OCI-LY7 (cell line): ENCODE measurements at regions not wholly inside any gene's neighbourhood (a gene's known extent, or its start where the extent isn't known, plus 50 kb on each side); places are given as distances from the start of the nearest gene placed in this dataset.

ENCODE experiments used
- BruUV-seq: library from RNA; stranded (reverse); fragments of 400-500 nt; replicated peaks from 2 replicates; lab custom pipeline; 2021; lab: Mats Ljungman, UMichigan
- CTCF ChIA-PET: fragments of 300-600 bp; sonication (Branson Sonifier 250); formaldehyde crosslinking; loops from one replicate; lab custom pipeline; 2022; ENCODE audit warnings: antibody characterized with exemption; ENCODE audit not compliant: unreplicated experiment; lab: Charles Lee
- POLR2A ChIA-PET: fragments of 300-600 bp; sonication (Branson Sonifier 250); formaldehyde crosslinking; loops from one replicate; lab custom pipeline; 2022; ENCODE audit warnings: antibody characterized with exemption; lab: Charles Lee
- DNase-seq: peaks from one replicate; pipeline ENCODE4 v3.0.0-alpha.2; 2015; ENCODE audit warnings: low spot score
- H2AFZ ChIP-seq: fragments of 200-600 bp; sonication (generic), shearing (Covaris generic); 2 replicates; pipeline ENCODE4 v1.6.1; 2014; ENCODE audit warnings: mild to moderate bottlenecking, antibody characterized with exemption, low read length, moderate library complexity
- H3K27ac ChIP-seq: fragments of 200-600 bp; sonication (generic); 2 replicates; pipeline ENCODE4 v1.5.1; 2014; ENCODE audit warnings: mixed run types, low read depth, mild to moderate bottlenecking, moderate library complexity, low read length, inconsistent platforms; ENCODE audit not compliant: poor library complexity, severe bottlenecking
- H3K36me3 ChIP-seq: fragments of 200-600 bp; sonication (generic); 2 replicates; pipeline ENCODE4 v1.6.1; 2014; ENCODE audit warnings: mild to moderate bottlenecking, antibody characterized with exemption, low read length, moderate library complexity, mixed read lengths; ENCODE audit not compliant: insufficient read depth
- H3K4me1 ChIP-seq: fragments of 200-600 bp; sonication (generic); 2 replicates; pipeline ENCODE4 v1.5.1; 2014; ENCODE audit warnings: mild to moderate bottlenecking, low read length; ENCODE audit not compliant: insufficient read depth, poor library complexity, severe bottlenecking
- H3K4me2 ChIP-seq: fragments of 200-600 bp; sonication (generic); 2 replicates; pipeline ENCODE4 v1.6.1; 2014; ENCODE audit warnings: mild to moderate bottlenecking, low read length
- H3K4me3 ChIP-seq: fragments of 200-600 bp; sonication (generic); 2 replicates; pipeline ENCODE4 v1.5.1; 2014; ENCODE audit warnings: mild to moderate bottlenecking, low read depth, low read length; ENCODE audit not compliant: poor library complexity, severe bottlenecking
- H3K79me2 ChIP-seq: fragments of 200-600 bp; sonication (generic); 2 replicates; pipeline ENCODE4 v1.6.1; 2016; ENCODE audit warnings: low read depth, mild to moderate bottlenecking, low read length, moderate library complexity, mixed read lengths; ENCODE audit not compliant: insufficient read depth
- H3K9me2 ChIP-seq: fragments of 200-600 bp; sonication (generic); 2 replicates; pipeline ENCODE4 v1.6.1; 2016; ENCODE audit warnings: mild to moderate bottlenecking, low read length, mixed read lengths; ENCODE audit not compliant: insufficient read depth
- H3K9me3 ChIP-seq: fragments of 200-600 bp; sonication (generic); 2 replicates; pipeline ENCODE4 v1.6.1; 2014; ENCODE audit warnings: mild to moderate bottlenecking, mixed run types, low read length, mixed read lengths
- H4K20me1 ChIP-seq: fragments of 200-600 bp; sonication (generic); 2 replicates; pipeline ENCODE4 v1.6.1; 2014; ENCODE audit warnings: mild to moderate bottlenecking, antibody characterized with exemption, low read length, moderate library complexity, mixed read lengths; ENCODE audit not compliant: insufficient read depth
- EZH2phosphoT487 ChIP-seq: fragments of 200-600 bp; sonication (generic); IDR thresholded peaks from 2 replicates; pipeline ENCODE4 v1.6.1; 2018; ENCODE audit warnings: low read depth, borderline replicate concordance, mild to moderate bottlenecking, mixed run types, antibody characterized with exemption, low read length, moderate library complexity, mixed read lengths
- intact Hi-C: fragments of 100-400 bp; cut with micrococcal nuclease; formaldehyde crosslinking; loops from one replicate; pipeline ENCODE4 v1.10.0; 2022; ENCODE audit not compliant: unreplicated experiment
- TF ChIP-seq, protein P1 (sequence below): fragments of 200-600 bp; sonication (generic); conservative IDR thresholded peaks from 2 replicates; pipeline ENCODE4 v1.5.1; 2014; ENCODE audit warnings: mild to moderate bottlenecking, antibody characterized with exemption, low read length, moderate library complexity, mixed read lengths

DNA sequence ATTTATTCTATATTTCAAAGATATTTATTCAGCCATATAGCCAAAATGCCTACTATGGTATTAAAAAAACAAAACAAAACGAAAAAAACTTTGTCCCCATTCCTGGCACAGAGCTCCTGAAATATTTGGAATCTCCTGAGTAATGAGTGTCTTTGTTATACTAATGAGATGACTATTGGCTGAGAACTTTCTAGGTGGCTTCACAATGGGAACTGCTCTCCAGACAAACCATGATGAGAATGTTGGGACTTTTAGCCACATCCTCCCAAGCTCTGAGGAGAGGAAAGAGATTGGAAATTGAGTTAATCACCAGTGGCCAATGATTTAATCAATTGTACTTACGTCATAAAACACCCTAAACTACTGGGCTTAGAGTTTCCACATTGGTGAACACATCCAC lies 631.8 kb upstream of the SETBP1 start:
- DNase-seq = no peak
- H3K36me3 ChIP-seq = no peaks in the 10 kb centered on the region
- no peaks in the 10 kb centered on the region for H3K9me3 ChIP-seq
- H3K9me2 ChIP-seq = no peaks in the 10 kb centered on the region
- H4K20me1 ChIP-seq = no peaks in the 10 kb centered on the region
- no peaks in the 10 kb centered on the region for H3K4me1 ChIP-seq
- ChIA-PET POLR2A (no interaction called here), CTCF (no interaction called here)
- TF ChIP-seq, protein P1, sequence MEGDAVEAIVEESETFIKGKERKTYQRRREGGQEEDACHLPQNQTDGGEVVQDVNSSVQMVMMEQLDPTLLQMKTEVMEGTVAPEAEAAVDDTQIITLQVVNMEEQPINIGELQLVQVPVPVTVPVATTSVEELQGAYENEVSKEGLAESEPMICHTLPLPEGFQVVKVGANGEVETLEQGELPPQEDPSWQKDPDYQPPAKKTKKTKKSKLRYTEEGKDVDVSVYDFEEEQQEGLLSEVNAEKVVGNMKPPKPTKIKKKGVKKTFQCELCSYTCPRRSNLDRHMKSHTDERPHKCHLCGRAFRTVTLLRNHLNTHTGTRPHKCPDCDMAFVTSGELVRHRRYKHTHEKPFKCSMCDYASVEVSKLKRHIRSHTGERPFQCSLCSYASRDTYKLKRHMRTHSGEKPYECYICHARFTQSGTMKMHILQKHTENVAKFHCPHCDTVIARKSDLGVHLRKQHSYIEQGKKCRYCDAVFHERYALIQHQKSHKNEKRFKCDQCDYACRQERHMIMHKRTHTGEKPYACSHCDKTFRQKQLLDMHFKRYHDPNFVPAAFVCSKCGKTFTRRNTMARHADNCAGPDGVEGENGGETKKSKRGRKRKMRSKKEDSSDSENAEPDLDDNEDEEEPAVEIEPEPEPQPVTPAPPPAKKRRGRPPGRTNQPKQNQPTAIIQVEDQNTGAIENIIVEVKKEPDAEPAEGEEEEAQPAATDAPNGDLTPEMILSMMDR = no peak
- TF ChIP-seq EZH2phosphoT487 = no peak
- H2AFZ ChIP-seq = no peak overlapping the region
- intact Hi-C loops = no loop called here
- H3K79me2 ChIP-seq = no peaks in the 10 kb centered on the region
- H3K4me2 ChIP-seq = no peak overlapping the region
- BruUV-seq = no TSS peak
- H3K4me3 ChIP-seq = no peak overlapping the region
- no peak overlapping the region for H3K27ac ChIP-seq

DNA sequence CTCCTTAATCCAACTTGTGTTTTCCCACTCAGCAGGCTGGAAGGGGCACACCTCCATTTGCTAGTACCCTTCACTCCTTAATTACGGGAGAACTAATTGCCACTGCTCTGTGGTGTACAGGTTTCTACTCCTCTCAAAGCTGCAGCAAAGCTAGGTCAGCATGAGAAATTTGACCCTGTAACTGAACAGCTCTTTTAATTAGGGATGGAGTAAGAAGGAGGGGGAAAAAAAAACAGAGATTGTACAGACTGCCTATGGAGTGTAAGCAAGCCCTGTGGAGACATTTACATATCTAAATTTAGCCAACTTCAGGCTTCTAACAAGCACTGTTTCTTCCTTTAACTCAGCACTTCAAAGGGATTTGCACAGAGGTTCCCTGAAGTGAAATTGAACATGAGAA lies 629.7 kb upstream of the SETBP1 start:
- BruUV-seq = no TSS peak
- Histone ChIP-seq H3K4me3 (no peak overlapping the region), H3K9me3 (no peaks in the 10 kb centered on the region), H2AFZ (no peak overlapping the region), H3K79me2 (no peaks in the 10 kb centered on the region), H3K9me2 (no peaks in the 10 kb centered on the region), H3K4me1 (no peaks in the 10 kb centered on the region), H3K4me2 (no peak overlapping the region), H3K27ac (no peak overlapping the region), H4K20me1 (no peaks in the 10 kb centered on the region), H3K36me3 (no peaks in the 10 kb centered on the region)
- TF ChIP-seq EZH2phosphoT487 = no peak
- TF ChIP-seq, protein P1 = no peak
- ChIA-PET CTCF (no interaction called here), POLR2A (interaction anchor here (0.6 kb wide), 1 partner anchor 174 kb away, joined by 4 read pairs; no protein-coding TSS in a partner anchor)
- intact Hi-C loops = no loop called here
- no peak for DNase-seq

DNA sequence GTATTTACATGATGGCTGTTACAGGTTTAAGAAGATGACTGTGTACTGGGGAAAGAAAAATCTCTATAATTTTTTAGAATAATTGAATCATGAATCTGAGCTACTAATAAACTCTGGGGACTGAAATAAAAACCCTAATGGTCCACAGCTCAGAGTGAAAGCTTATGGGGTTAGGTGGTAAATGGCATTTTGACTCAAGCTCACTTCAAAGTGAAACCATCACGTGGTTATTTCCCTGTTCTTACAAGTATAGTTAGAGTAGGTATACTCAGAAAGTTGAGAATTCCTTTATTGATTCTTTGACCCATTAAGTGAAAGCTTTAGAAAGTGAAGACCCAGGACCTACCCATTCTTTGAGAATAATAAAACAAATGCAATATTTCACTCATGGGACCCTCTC lies 626.2 kb upstream of the SETBP1 start:
- TF ChIP-seq EZH2phosphoT487 = no peak
- TF ChIP-seq, protein P1 = no peak

More for the DNA sequence above, 626.2 kb upstream of the SETBP1 start:
- ChIA-PET CTCF (no interaction called here), POLR2A (no interaction called here)
- BruUV-seq = no TSS peak
- Histone ChIP-seq H3K9me2 (no peaks in the 10 kb centered on the region), H3K36me3 (no peaks in the 10 kb centered on the region), H3K4me1 (no peaks in the 10 kb centered on the region), H3K9me3 (no peaks in the 10 kb centered on the region), H3K4me2 (no peak overlapping the region), H3K79me2 (no peaks in the 10 kb centered on the region), H3K4me3 (no peak overlapping the region), H2AFZ (no peak overlapping the region), H3K27ac (no peak overlapping the region), H4K20me1 (no peaks in the 10 kb centered on the region)
- DNase-seq = no peak
- intact Hi-C loops = no loop called here
